ENCODE measurements at regions not wholly inside any gene's neighbourhood (a gene's known extent, or its start where the extent isn't known, plus 50 kb on each side); places are given as distances from the start of the nearest gene placed in this dataset.

DNA sequence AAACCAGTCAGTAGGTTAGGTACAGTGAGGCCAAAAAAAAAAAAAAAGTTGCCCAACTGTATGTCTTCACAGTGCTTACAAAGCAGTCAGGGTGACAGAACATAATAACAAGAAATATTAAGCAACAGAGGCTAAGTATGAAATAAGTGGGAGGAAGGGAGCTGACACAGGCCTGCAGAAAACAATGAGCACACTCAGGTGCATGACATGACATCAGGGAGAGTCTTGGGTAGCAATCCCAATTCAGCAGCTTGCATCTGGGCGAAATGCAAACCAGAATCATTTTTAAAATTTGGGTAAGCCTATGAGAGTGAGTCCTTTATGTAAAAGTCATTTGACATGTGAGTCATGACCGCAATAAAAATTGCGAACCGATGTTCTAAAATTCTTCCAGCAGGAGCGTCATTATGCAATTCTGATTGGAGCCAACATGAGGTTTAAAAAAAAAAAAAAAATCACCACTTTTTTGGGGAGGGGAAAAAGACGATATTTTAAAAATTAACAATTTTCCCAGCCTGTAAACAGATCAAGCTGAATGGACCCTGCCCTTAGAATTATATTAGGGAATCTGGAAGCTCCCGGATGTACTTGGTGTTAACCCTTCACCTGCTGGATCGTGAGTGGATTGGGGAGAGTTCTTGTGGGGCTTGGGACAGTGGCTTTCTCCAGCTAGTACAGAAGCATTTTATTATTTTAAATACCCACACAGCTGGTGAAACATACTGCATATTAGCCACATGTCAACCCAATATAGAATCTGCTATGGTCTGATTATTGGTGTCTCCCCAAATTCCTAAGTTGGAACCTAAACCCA is 127.9 kb downstream of the NPIPB5 start:
- TF ChIP-seq, protein P1, sequence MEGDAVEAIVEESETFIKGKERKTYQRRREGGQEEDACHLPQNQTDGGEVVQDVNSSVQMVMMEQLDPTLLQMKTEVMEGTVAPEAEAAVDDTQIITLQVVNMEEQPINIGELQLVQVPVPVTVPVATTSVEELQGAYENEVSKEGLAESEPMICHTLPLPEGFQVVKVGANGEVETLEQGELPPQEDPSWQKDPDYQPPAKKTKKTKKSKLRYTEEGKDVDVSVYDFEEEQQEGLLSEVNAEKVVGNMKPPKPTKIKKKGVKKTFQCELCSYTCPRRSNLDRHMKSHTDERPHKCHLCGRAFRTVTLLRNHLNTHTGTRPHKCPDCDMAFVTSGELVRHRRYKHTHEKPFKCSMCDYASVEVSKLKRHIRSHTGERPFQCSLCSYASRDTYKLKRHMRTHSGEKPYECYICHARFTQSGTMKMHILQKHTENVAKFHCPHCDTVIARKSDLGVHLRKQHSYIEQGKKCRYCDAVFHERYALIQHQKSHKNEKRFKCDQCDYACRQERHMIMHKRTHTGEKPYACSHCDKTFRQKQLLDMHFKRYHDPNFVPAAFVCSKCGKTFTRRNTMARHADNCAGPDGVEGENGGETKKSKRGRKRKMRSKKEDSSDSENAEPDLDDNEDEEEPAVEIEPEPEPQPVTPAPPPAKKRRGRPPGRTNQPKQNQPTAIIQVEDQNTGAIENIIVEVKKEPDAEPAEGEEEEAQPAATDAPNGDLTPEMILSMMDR (conservative IDR thresholded peaks at IDR 0.05; ENCODE audit: low read depth, low read length), result no peak
- TF ChIP-seq EZH2 (IDR thresholded peaks at IDR 0.05; ENCODE audit: borderline replicate concordance, low read depth, low read length, poor library complexity, severe bottlenecking), result no peak

Measured in A673 (cell line).